Common myeloid progenitor, CD34-positive (primary cell): ENCODE measurements at regions not wholly inside any gene's neighbourhood (a gene's known extent, or its start where the extent isn't known, plus 50 kb on each side); places are given as distances from the start of the nearest gene placed in this dataset.

ENCODE experiments used
- CTCF ChIA-PET: fragments of 350-600 bp; sonication (Branson Sonifier 250); formaldehyde crosslinking; loops from one replicate; lab custom pipeline; 2021; ENCODE audit warnings: antibody characterized with exemption; lab: Charles Lee
- POLR2A ChIA-PET: fragments of 350-600 bp; sonication (Branson Sonifier 250); formaldehyde crosslinking; loops from one replicate; lab custom pipeline; 2021; ENCODE audit warnings: antibody characterized with exemption; lab: Charles Lee
- DNase-seq, 3 donors: peaks; one replicate each; pipeline versions ENCODE4 v3.0.0 to v3.0.0-alpha.2; 2013
- H3K27ac ChIP-seq, 2 experiments: 1 replicate in 1 of 2; 2 replicates in 1 of 2; pipeline ENCODE4 v1.7.0; 2013; ENCODE audit warnings: inconsistent platforms in 2 of 2, low read length in 2 of 2, mild to moderate bottlenecking in 2 of 2, low read depth in 1 of 2, moderate library complexity in 1 of 2; ENCODE audit not compliant: severe bottlenecking in 2 of 2, insufficient read depth in 1 of 2, poor library complexity in 1 of 2
- H3K27me3 ChIP-seq, 5 experiments: replicated peaks in 2 of 5; 1 replicate in 3 of 5; 2 replicates in 2 of 5; pipeline versions ENCODE4 v1.6.1 to v1.7.0; 2013; ENCODE audit warnings: low read length in 4 of 5, mild to moderate bottlenecking in 2 of 5, moderate library complexity in 2 of 5, inconsistent platforms in 1 of 5; ENCODE audit not compliant: insufficient read depth in 5 of 5, control insufficient read depth in 4 of 5
- H3K36me3 ChIP-seq, 4 experiments: 1 replicate in 2 of 4; 2 replicates in 2 of 4; pipeline versions ENCODE4 v1.6.1 to v1.7.0; 2013; ENCODE audit warnings: low read length in 3 of 4, control low read depth in 1 of 4, mild to moderate bottlenecking in 1 of 4; ENCODE audit not compliant: control insufficient read depth in 4 of 4, insufficient read depth in 4 of 4
- H3K4me1 ChIP-seq, 4 experiments: 1 replicate in 3 of 4; 2 replicates in 1 of 4; pipeline versions ENCODE4 v1.6.1 to v1.7.1; 2013; ENCODE audit warnings: low read length in 3 of 4, mild to moderate bottlenecking in 3 of 4, control low read depth in 1 of 4, inconsistent platforms in 1 of 4, moderate library complexity in 1 of 4; ENCODE audit not compliant: control insufficient read depth in 4 of 4, insufficient read depth in 4 of 4; ENCODE audit errors: control extremely low read depth in 1 of 4
- H3K4me3 ChIP-seq, 7 experiments: 1 replicate in 4 of 7; 2 replicates in 3 of 7; pipeline versions ENCODE4 v1.5.1 to v1.7.0; 2013; ENCODE audit warnings: mild to moderate bottlenecking in 7 of 7, low read length in 6 of 7, moderate library complexity in 6 of 7, inconsistent platforms in 2 of 7, low read depth in 2 of 7, control low read depth in 1 of 7; ENCODE audit not compliant: insufficient read depth in 4 of 7, control insufficient read depth in 1 of 7; ENCODE audit errors: extremely low read depth in 1 of 7
- H3K9me3 ChIP-seq, 5 experiments: 1 replicate in 4 of 5; 2 replicates in 1 of 5; pipeline versions ENCODE4 v1.6.1 to v1.7.1; 2013; ENCODE audit warnings: low read length in 4 of 5, mild to moderate bottlenecking in 2 of 5, inconsistent platforms in 1 of 5, low read depth in 1 of 5, moderate library complexity in 1 of 5; ENCODE audit not compliant: control insufficient read depth in 4 of 5, insufficient read depth in 2 of 5; ENCODE audit errors: control extremely low read depth in 1 of 5
- WGBS: methylation state at CpG from one replicate; pipeline ENCODE4 v1.1.5; 2013; ENCODE audit not compliant: insufficient coverage; 5-methylcytosine and 5-hydroxymethylcytosine counted together

- CTCF ChIA-PET, result interaction anchor here (0.9 to 2.5 kb wide), 4 partner anchors 8 to 14 kb away, joined by 3 to 11 read pairs (median 6); no protein-coding TSS in a partner anchor
- WGBS, result 5% methylated on average over 40 of the region's 42 CpGs
- H3K36me3 ChIP-seq, result no peaks in the 10 kb centered on the region
- peaks cover 0 to 4% (median 1%) of the 10 kb centered on the region in 4 experiments for H3K4me1 ChIP-seq
- H3K27ac ChIP-seq, result no peak overlapping the region
- H3K27me3 ChIP-seq, result peaks cover 43 to 99% (median 69%) of the 10 kb centered on the region in 5 experiments
- H3K9me3 ChIP-seq, result peaks cover 0 to 5% (median 3%) of the 10 kb centered on the region in 5 experiments
- POLR2A ChIA-PET, result no interaction called here
- H3K4me3 ChIP-seq, result no peak overlapping the region
- no peak for DNase-seq
Observed at GRCh38 chr4:41873380-41874295, 61.6 kb upstream of the TMEM33 start.

- Histone ChIP-seq H3K9me3 (peaks cover 1 to 11% (median 4%) of the 10 kb centered on the region in 5 experiments), H3K27me3 (peaks cover 41 to 97% (median 71%) of the 10 kb centered on the region in 5 experiments), H3K27ac (no peak overlapping the region), H3K4me3 (no peak overlapping the region), H3K36me3 (no peaks in the 10 kb centered on the region), H3K4me1 (peaks cover 0 to 14% (median 9%) of the 10 kb centered on the region in 4 experiments)
- DNase-seq, result no peak
- CTCF ChIA-PET, result interaction anchor here (1.2 kb wide), 1 partner anchor 10 kb away, joined by 4 read pairs; no protein-coding TSS in a partner anchor
- 74% methylated on average over 4 of the region's 4 CpGs for WGBS
- POLR2A ChIA-PET, result interaction anchor here (0.5 kb wide), 1 partner anchor 907 kb away, joined by 4 read pairs; no protein-coding TSS in a partner anchor
Observed at GRCh38 chr4:41870035-41870434, 65.2 kb upstream of the TMEM33 start.

GRCh38 chr4:41866799-41867677 is 68.2 kb upstream of the TMEM33 start:
- Histone ChIP-seq H3K4me1 (peaks cover 0 to 11% (median 10%) of the 10 kb centered on the region in 4 experiments), H3K27me3 (peaks cover 35 to 96% (median 75%) of the 10 kb centered on the region in 5 experiments), H3K4me3 (peak overlapping the region in 2 of 7 experiments; percentile 41 to 46), H3K27ac (no peak overlapping the region), H3K9me3 (peaks cover 3 to 18% (median 16%) of the 10 kb centered on the region in 5 experiments), H3K36me3 (no peaks in the 10 kb centered on the region)
- CTCF ChIA-PET, result interaction anchor here (1.0 to 2.6 kb wide), 5 partner anchors 8 to 20 kb away, joined by 3 to 11 read pairs (median 3); no protein-coding TSS in a partner anchor
- WGBS, result 3% methylated on average over 48 of the region's 55 CpGs
- POLR2A ChIA-PET, result no interaction called here
- peak in 1 of 3 donors; percentile 29 for DNase-seq

GRCh38 chr4:41865981-41866798 is 69.0 kb upstream of the TMEM33 start:
- Histone ChIP-seq H3K36me3 (no peaks in the 10 kb centered on the region), H3K4me3 (peak overlapping the region in 1 of 7 experiments; percentile 46), H3K27ac (no peak overlapping the region), H3K4me1 (peaks cover 0 to 11% (median 10%) of the 10 kb centered on the region in 4 experiments), H3K9me3 (peaks cover 3 to 18% (median 16%) of the 10 kb centered on the region in 5 experiments), H3K27me3 (peaks cover 36 to 96% (median 75%) of the 10 kb centered on the region in 5 experiments)
- CTCF ChIA-PET, result interaction anchor here (1.0 to 2.6 kb wide), 5 partner anchors 9 to 21 kb away, joined by 3 to 11 read pairs (median 3); no protein-coding TSS in a partner anchor
- POLR2A ChIA-PET, result no interaction called here
- WGBS, result 13% methylated on average over 39 of the region's 42 CpGs
- DNase-seq, result no peak

- DNase-seq, result no peak
- Histone ChIP-seq H3K4me3 (no peak overlapping the region), H3K27me3 (peaks cover 31 to 94% (median 70%) of the 10 kb centered on the region in 5 experiments), H3K36me3 (no peaks in the 10 kb centered on the region), H3K27ac (no peak overlapping the region), H3K4me1 (peaks cover 0 to 11% (median 10%) of the 10 kb centered on the region in 4 experiments), H3K9me3 (peaks cover 3 to 18% (median 16%) of the 10 kb centered on the region in 5 experiments)
- WGBS, result 10% methylated on average over 17 of the region's 33 CpGs
- ChIA-PET CTCF (interaction anchor here (1.2 to 2.6 kb wide), 3 partner anchors 9 to 18 kb away, joined by 3 to 11 read pairs (median 5); no protein-coding TSS in a partner anchor), POLR2A (no interaction called here)
Observed at GRCh38 chr4:41865306-41865980, 69.8 kb upstream of the TMEM33 start.
